NCI-H82 (cell line): ENCODE measurements at regions not wholly inside any gene's neighbourhood (a gene's known extent, or its start where the extent isn't known, plus 50 kb on each side); places are given as distances from the start of the nearest gene placed in this dataset.
A peak's percentile ranks its signal among the peaks of the same experiment; 100 is the strongest.
"Not testable (repeated sequence)": the region's sequence is repeated elsewhere in the genome, so short reads cannot be mapped to it uniquely, and the experiment has no call there.

Experiments used
- DNase-seq: peaks from one replicate; lab custom pipeline; 2025; lab: John Stamatoyannopoulos, UW

GRCh38 chr17:73890831-73891405 is 246.7 kb upstream of the SDK2 start:
- DNase-seq, result no peak

GRCh38 chr17:73895157-73895556 is 250.9 kb upstream of the SDK2 start:
- DNase-seq, result no peak

DNA sequence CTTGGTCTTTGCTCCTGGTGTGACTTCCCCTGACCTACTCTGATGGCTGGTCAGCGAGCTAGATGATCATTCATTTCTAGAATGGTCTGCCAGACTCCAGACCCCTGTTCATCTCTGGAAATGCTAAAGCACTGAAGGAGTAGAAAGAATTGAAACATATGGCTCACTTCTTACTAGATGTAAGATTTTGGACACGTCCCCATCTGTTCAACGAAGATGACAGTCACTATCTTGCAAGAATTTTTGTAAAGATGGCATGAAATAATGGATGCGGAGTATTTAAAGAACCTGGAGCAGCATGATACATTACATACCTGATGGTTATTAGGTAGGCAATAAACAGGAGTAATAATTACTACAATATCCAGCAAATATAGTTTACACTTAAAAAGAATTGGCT is 252.7 kb upstream of the SDK2 start:
- DNase-seq, result no peak

DNA sequence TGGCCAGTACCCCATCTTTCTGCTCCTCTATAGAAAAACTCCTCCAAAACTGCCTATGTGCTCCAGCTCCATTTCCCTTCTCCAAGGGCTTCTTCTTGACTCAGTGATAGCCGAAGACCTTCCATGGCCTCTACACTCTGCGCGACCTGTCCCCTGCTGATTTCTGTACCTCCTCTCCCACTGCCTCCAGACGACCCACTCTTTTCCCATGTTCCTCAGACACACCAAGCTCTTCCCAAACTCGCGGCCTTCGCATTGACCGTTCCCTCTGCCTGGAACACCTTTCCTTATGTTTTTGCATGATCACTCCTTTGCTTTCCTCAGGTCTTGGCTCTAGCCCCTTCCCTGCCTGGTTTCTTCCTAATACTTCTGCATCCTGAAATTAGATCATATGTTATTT is 255.6 kb upstream of the SDK2 start:
- no peak for DNase-seq

DNA sequence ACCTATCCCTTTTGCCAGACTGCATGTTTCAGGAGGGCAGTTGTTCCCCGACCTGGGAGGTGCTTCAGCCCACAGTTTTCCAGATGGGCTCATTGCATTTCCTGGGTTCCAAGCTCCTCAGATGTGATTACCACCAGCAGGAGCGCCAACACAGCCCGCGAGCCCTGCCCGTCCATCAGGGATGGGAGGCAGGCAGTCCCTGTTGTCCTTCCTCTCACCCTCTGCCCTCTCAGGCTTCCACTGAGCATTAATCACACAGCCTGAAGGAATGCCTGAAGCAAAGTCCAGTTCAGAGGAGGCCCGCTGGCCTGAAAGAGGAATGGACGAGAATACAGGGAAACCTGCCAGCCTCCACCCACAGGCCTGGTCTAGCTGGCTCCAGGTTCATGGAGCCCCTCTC is 256.3 kb upstream of the SDK2 start:
- no peak for DNase-seq

- DNase-seq, result no peak
Observed at GRCh38 chr17:73901249-73901648, 257.0 kb upstream of the SDK2 start.

- DNase-seq, result peak; percentile 98
Observed at GRCh38 chr17:73901661-73902415, 257.6 kb upstream of the SDK2 start.

- peak; percentile 61 for DNase-seq
Observed at GRCh38 chr17:73902416-73903181, 258.4 kb upstream of the SDK2 start.

DNA sequence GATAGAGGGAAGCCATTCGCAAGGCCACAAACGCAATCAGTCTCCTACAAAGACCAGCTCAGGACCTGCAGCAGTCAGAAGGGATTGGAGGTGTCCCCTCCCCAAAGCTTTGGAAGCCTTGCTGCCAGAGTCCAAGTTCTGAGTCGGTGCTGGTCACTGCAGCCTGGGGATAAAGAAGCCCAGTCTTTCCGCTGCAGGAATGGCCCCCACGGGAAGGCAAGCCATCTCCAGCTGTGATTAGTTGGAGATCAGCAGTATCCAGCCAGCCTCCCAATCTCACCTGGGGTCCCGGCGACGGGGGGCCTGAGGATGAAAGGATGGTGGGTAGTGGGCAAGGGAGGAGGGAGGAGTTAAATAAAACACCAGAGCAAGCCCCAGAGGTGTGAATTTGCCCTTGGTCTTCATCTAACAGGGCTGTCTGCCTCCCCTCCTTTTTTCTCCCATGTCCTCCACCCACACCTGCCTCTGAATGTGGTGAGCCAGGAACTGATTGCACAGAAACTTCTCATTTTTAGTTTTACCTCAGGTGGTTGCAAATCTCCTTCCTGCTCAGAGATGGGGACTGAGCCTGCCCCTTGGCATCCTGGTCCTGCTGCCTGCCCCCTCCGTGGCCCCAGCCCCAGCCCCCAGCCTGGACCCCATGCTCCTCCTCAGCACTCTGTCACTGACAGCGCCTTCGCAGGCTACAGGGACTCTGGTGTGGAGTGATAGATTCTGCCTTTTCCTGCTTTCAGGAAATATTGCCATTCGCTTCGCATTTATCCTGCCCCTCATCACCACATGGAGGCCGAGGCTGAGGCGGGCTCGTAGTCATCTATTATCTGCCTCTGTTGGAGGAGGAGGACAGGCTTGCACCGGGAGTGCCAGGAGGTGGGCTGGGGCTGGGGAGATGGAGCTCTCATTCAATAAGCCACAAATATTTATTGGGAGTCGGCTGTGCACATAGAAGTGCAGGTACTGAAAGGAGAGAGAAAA is 262.9 kb upstream of the SDK2 start:
- no peak for DNase-seq

GRCh38 chr17:73909186-73909585 is 264.9 kb upstream of the SDK2 start:
- no peak for DNase-seq

- DNase-seq, result no peak
Observed at GRCh38 chr17:73910206-73910605, 266.0 kb upstream of the SDK2 start.

DNA sequence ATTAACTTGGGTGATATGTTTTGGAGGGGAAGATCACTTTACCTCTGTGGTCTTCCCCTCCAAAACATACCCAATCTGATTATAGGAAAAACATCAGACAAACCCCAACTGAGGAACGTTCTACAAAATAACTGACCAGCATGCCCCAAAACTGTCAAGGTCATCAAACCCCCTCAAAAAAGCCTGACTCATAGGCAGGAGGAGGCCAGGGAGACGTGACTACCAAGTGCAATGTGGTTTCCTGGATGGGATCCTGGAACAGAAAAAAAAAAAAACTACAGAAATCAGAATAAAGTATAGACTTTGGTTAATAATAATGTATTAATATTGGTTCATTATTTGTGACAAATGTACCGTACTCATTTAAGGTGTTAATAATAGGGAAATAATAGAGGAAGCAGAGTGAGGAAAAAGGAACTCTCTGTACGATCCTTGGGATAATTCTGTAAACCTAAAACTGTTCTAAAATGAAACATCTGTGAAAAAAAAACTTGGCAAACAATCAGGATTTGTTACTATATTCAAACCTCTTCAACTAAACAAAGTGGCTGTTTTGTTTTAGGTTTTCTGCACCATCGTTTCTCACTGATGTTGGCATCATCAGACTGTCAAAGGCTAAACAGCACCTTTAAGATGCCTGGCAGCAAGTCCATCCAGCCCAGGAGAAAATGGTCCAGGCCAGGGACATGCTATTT is 266.7 kb upstream of the SDK2 start:
- no peak for DNase-seq

GRCh38 chr17:73911726-73912372 is 267.6 kb upstream of the SDK2 start:
- DNase-seq, result no peak

DNA sequence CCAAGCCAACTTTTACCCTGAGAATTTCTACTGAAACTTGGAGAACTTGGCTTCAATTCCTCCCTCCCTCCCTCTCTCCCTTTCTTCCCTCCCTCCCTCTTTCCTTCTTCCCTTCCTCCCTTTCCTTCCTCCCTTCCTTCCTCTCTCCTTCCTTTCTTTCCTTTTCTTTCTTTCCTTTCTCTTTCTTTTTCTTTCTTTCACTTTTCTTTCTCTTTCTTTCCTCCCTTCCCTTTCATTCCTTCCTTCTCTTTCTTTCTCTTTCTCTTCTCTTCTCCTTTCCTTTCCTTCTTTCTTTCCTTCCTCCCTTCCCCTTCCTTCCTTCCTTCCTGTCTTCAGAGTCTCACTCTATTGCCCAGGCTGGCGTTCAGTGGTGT is 268.1 kb upstream of the SDK2 start:
- no peak for DNase-seq

- no peak for DNase-seq
Observed at GRCh38 chr17:73914536-73915274, 270.5 kb upstream of the SDK2 start.

- DNase-seq, result not testable (repeated sequence)
Observed at GRCh38 chr17:73919033-73919432, 274.8 kb upstream of the SDK2 start.

DNA sequence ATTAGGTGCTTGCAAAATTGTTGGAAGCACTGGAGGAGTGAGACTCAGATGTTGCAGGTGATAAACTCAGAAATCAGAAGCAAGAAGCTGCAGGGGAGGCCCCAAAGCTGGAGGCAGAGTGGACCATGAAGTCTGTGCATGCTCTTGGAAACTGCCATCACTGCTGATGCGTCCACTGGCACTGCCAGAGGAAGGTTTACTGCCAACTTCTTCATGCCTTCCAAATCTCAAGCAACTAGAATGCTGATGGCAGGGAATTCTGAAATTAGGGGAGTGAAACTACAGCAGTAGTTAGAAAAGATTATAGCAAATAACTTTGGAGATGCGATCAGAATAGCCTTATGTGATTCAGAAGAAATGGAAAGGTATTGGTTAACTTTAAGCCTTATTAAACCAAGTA is 277.1 kb upstream of the SDK2 start:
- DNase-seq, result no peak

- peak; percentile 96 for DNase-seq
Observed at GRCh38 chr17:73924114-73924908, 279.2 kb upstream of the RPL38 start.

DNA sequence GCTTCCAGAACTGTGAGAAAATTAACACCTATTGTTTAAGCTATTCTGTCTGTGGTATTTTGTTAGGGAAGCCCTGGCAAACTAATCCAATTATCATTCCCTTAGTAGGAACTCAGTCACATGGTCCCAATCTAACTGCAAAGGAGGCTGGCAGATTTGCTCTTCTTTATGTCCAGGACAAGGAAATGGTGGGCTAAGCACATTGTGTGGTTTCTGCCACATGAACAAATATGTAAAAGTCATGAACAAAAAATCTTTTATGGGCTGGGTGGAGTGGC is 278.6 kb upstream of the RPL38 start:
- DNase-seq, result peak; percentile 96
